ENCODE measurements at regions not wholly inside any gene's neighbourhood (a gene's known extent, or its start where the extent isn't known, plus 50 kb on each side); places are given as distances from the start of the nearest gene placed in this dataset.

- no peak for TF ChIP-seq CTCF (IDR thresholded peaks at IDR 0.05)
- H3K36me3 Mint-ChIP-seq (ENCODE audit: low read depth), result no peaks in the 10 kb centered on the region
- no peak overlapping the region for H3K4me3 Mint-ChIP-seq
- no peak for DNase-seq
- H3K4me1 Mint-ChIP-seq, result no peaks in the 10 kb centered on the region
- peaks cover 35% of the 10 kb centered on the region for H3K27me3 Mint-ChIP-seq (ENCODE audit: low read depth, poor library complexity)
- H3K9me3 Mint-ChIP-seq, result peaks cover 23% of the 10 kb centered on the region
- no peak overlapping the region for H3K27ac Mint-ChIP-seq
Observed at GRCh38 chr13:111947026-111947810, 119.7 kb upstream of the SOX1 start.

GRCh38 chr13:111947876-111948275 lies 119.1 kb upstream of the SOX1 start:
- no peak for DNase-seq
- Mint-ChIP-seq H3K27ac (no peak overlapping the region), H3K9me3 (peaks cover 23% of the 10 kb centered on the region), H3K4me1 (no peaks in the 10 kb centered on the region), H3K36me3 (ENCODE audit: low read depth) (no peaks in the 10 kb centered on the region), H3K27me3 (ENCODE audit: low read depth, poor library complexity) (peaks cover 39% of the 10 kb centered on the region), H3K4me3 (no peak overlapping the region)
- TF ChIP-seq CTCF (IDR thresholded peaks at IDR 0.05), result no peak

GRCh38 chr13:111948281-111948680 lies 118.7 kb upstream of the SOX1 start:
- peaks cover 23% of the 10 kb centered on the region for H3K9me3 Mint-ChIP-seq
- peaks cover 39% of the 10 kb centered on the region for H3K27me3 Mint-ChIP-seq (ENCODE audit: low read depth, poor library complexity)
- TF ChIP-seq CTCF (IDR thresholded peaks at IDR 0.05), result no peak
- H3K4me3 Mint-ChIP-seq, result no peak overlapping the region
- H3K4me1 Mint-ChIP-seq, result no peaks in the 10 kb centered on the region
- DNase-seq, result no peak
- no peaks in the 10 kb centered on the region for H3K36me3 Mint-ChIP-seq (ENCODE audit: low read depth)
- H3K27ac Mint-ChIP-seq, result no peak overlapping the region

- Mint-ChIP-seq H3K9me3 (peaks cover 23% of the 10 kb centered on the region), H3K36me3 (ENCODE audit: low read depth) (no peaks in the 10 kb centered on the region), H3K27ac (no peak overlapping the region), H3K4me1 (no peaks in the 10 kb centered on the region), H3K27me3 (ENCODE audit: low read depth, poor library complexity) (peaks cover 39% of the 10 kb centered on the region), H3K4me3 (no peak overlapping the region)
- TF ChIP-seq CTCF (IDR thresholded peaks at IDR 0.05), result no peak
- no peak for DNase-seq
Observed at GRCh38 chr13:111948811-111949210, 118.1 kb upstream of the SOX1 start.

- Mint-ChIP-seq H3K4me3 (no peak overlapping the region), H3K36me3 (ENCODE audit: low read depth) (no peaks in the 10 kb centered on the region), H3K27ac (no peak overlapping the region), H3K9me3 (peaks cover 23% of the 10 kb centered on the region), H3K27me3 (ENCODE audit: low read depth, poor library complexity) (peaks cover 39% of the 10 kb centered on the region), H3K4me1 (no peaks in the 10 kb centered on the region)
- DNase-seq, result no peak
- TF ChIP-seq CTCF (IDR thresholded peaks at IDR 0.05), result no peak
Observed at GRCh38 chr13:111949311-111949710, 117.6 kb upstream of the SOX1 start.

- no peaks in the 10 kb centered on the region for H3K36me3 Mint-ChIP-seq (ENCODE audit: low read depth)
Observed at GRCh38 chr13:111950697-111951096, 116.3 kb upstream of the SOX1 start.

More at GRCh38 chr13:111950697-111951096, 116.3 kb upstream of the SOX1 start:
- H3K27me3 Mint-ChIP-seq (ENCODE audit: low read depth, poor library complexity), result peaks cover 34% of the 10 kb centered on the region
- DNase-seq, result no peak
- H3K27ac Mint-ChIP-seq, result no peak overlapping the region
- H3K4me3 Mint-ChIP-seq, result no peak overlapping the region
- peaks cover 5% of the 10 kb centered on the region for H3K4me1 Mint-ChIP-seq
- no peak for TF ChIP-seq CTCF (IDR thresholded peaks at IDR 0.05)
- peaks cover 23% of the 10 kb centered on the region for H3K9me3 Mint-ChIP-seq
